Stimulated activated CD4-positive, alpha-beta T cell treated with anti-CD3 and anti-CD28 coated beads, Interleukin-1b, Interleukin-23, amount 100 ng/mL, for 48 hours (primary cell): ENCODE measurements at regions not wholly inside any gene's neighbourhood (a gene's known extent, or its start where the extent isn't known, plus 50 kb on each side); places are given as distances from the start of the nearest gene placed in this dataset.
A peak's percentile ranks its signal among the peaks of the same experiment; 100 is the strongest.
"Not testable (repeated sequence)": the region's sequence is repeated elsewhere in the genome, so short reads cannot be mapped to it uniquely, and the experiment has no call there.

ENCODE experiments used
- DNase-seq: peaks from one replicate; pipeline ENCODE4 v3.0.0-alpha.2; 2020

- no peak for DNase-seq
Observed at GRCh38 chr11:104774578-104774977, 123.7 kb downstream of the CASP12 start.

- DNase-seq, result no peak
Observed at GRCh38 chr11:104772806-104773241, 125.4 kb downstream of the CASP12 start.

GRCh38 chr11:104771763-104772162 lies 126.5 kb downstream of the CASP12 start:
- no peak for DNase-seq

- not testable (repeated sequence) for DNase-seq
Observed at GRCh38 chr11:104771046-104771445, 127.2 kb downstream of the CASP12 start.

GRCh38 chr11:104765401-104766095 lies 132.7 kb downstream of the CASP12 start:
- no peak for DNase-seq

- no peak for DNase-seq
Observed at GRCh38 chr11:104764710-104765045, 133.6 kb downstream of the CASP12 start.

GRCh38 chr11:104763930-104764709 lies 134.1 kb downstream of the CASP12 start:
- no peak for DNase-seq

- no peak for DNase-seq
Observed at GRCh38 chr11:104761511-104761910, 136.7 kb downstream of the CASP12 start.

GRCh38 chr11:104759464-104759863 lies 138.8 kb downstream of the CASP12 start:
- no peak for DNase-seq

GRCh38 chr11:104738918-104739317 lies 159.3 kb downstream of the CASP12 start:
- DNase-seq, result no peak

- no peak for DNase-seq
Observed at GRCh38 chr11:104738208-104738607, 160.1 kb downstream of the CASP12 start.

- DNase-seq, result no peak
Observed at GRCh38 chr11:104736502-104736901, 161.8 kb downstream of the CASP12 start.

GRCh38 chr11:104734998-104735397 lies 163.3 kb downstream of the CASP12 start:
- DNase-seq, result no peak

GRCh38 chr11:104731890-104732289 lies 166.4 kb downstream of the CASP12 start:
- peak; percentile 4 for DNase-seq

GRCh38 chr11:104728927-104729326 lies 169.3 kb downstream of the CASP12 start:
- DNase-seq, result no peak

GRCh38 chr11:104727768-104728167 lies 170.5 kb downstream of the CASP12 start:
- DNase-seq, result no peak

GRCh38 chr11:104727095-104727494 lies 171.2 kb downstream of the CASP12 start:
- no peak for DNase-seq

GRCh38 chr11:104725796-104726408 lies 172.4 kb downstream of the CASP12 start:
- no peak for DNase-seq

- no peak for DNase-seq
Observed at GRCh38 chr11:104713401-104713800, 184.9 kb downstream of the CASP12 start.

- DNase-seq, result peak; percentile 79
Observed at GRCh38 chr11:104705490-104706190, 192.6 kb downstream of the CASP12 start.

- DNase-seq, result no peak
Observed at GRCh38 chr11:104704888-104705287, 193.4 kb downstream of the CASP12 start.

- DNase-seq, result no peak
Observed at GRCh38 chr11:104704146-104704830, 194.0 kb downstream of the CASP12 start.

GRCh38 chr11:104700609-104701008 lies 197.7 kb downstream of the CASP12 start:
- no peak for DNase-seq
